Right lobe of liver (tissue), 4 donors: ENCODE measurements at regions not wholly inside any gene's neighbourhood (a gene's known extent, or its start where the extent isn't known, plus 50 kb on each side); places are given as distances from the start of the nearest gene placed in this dataset.

Experiments used
- POLR2A ChIP-seq: fragments of 450-650 bp; IDR thresholded peaks from one replicate; pipeline ENCODE4 v1.6.1; 2017; ENCODE audit warnings: antibody characterized with exemption, mild to moderate bottlenecking
- TF ChIP-seq, protein P1 (sequence below), 4 donors: fragments of 200-600 bp in 3 of 4; fragments of 450-650 bp in 1 of 4; IDR thresholded peaks; one replicate each; pipeline versions ENCODE4 v1.5.1 to v1.8.0; 2016 to 2022; ENCODE audit warnings: antibody characterized with exemption in 4 of 4, mild to moderate bottlenecking in 2 of 4
- donor health status: DM: no; HTN: no; CAD: no.
- donor health status: DM: no; HTN: no; CAD: no.
- donor health status: DM: no; HTN: yes; CAD: no.

- TF ChIP-seq, protein P1, sequence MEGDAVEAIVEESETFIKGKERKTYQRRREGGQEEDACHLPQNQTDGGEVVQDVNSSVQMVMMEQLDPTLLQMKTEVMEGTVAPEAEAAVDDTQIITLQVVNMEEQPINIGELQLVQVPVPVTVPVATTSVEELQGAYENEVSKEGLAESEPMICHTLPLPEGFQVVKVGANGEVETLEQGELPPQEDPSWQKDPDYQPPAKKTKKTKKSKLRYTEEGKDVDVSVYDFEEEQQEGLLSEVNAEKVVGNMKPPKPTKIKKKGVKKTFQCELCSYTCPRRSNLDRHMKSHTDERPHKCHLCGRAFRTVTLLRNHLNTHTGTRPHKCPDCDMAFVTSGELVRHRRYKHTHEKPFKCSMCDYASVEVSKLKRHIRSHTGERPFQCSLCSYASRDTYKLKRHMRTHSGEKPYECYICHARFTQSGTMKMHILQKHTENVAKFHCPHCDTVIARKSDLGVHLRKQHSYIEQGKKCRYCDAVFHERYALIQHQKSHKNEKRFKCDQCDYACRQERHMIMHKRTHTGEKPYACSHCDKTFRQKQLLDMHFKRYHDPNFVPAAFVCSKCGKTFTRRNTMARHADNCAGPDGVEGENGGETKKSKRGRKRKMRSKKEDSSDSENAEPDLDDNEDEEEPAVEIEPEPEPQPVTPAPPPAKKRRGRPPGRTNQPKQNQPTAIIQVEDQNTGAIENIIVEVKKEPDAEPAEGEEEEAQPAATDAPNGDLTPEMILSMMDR (IDR thresholded peaks at IDR 0.05): no peak
- no peak for TF ChIP-seq POLR2A
Observed at GRCh38 chr2:60648191-60648590, 94.7 kb upstream of the BCL11A start.
